Lower leg skin (tissue), 4 donors: ENCODE measurements at regions not wholly inside any gene's neighbourhood (a gene's known extent, or its start where the extent isn't known, plus 50 kb on each side); places are given as distances from the start of the nearest gene placed in this dataset.

Source experiments
- DNase-seq, 2 donors: peaks; one replicate each; pipeline ENCODE4 v3.0.0-alpha.2; 2019; ENCODE audit warnings: low spot score in 2 of 2
- H3K4me3 ChIP-seq: fragments of 200-600 bp; sonication (generic); 2 replicates; pipeline ENCODE4 v1.5.1; 2017; ENCODE audit warnings: mild to moderate bottlenecking, low read depth; ENCODE audit not compliant: poor library complexity, severe bottlenecking
- POLR2A ChIP-seq, 2 donors: fragments of 450-650 bp; IDR thresholded peaks; one replicate each; pipeline ENCODE4 v1.6.1; 2016 to 2017; ENCODE audit warnings: antibody characterized with exemption in 2 of 2, mild to moderate bottlenecking in 1 of 2, moderate library complexity in 1 of 2
- WGBS, 2 donors: methylation state at CpG; one replicate each; pipeline ENCODE4 v1.1.5; 2018; 5-methylcytosine and 5-hydroxymethylcytosine counted together
- intact Hi-C: fragments of 100-400 bp; cut with DNase I; formaldehyde crosslinking; loops from one replicate; pipeline ENCODE4 v1.15.0; 2023; ENCODE audit warnings: low total_unique reads
- TF ChIP-seq, protein P1 (sequence below), 3 donors: fragments of 450-650 bp; IDR thresholded peaks; one replicate each; pipeline ENCODE4 v1.5.1; 2016; ENCODE audit warnings: antibody characterized with exemption in 3 of 3, mild to moderate bottlenecking in 3 of 3, moderate library complexity in 2 of 3

DNA sequence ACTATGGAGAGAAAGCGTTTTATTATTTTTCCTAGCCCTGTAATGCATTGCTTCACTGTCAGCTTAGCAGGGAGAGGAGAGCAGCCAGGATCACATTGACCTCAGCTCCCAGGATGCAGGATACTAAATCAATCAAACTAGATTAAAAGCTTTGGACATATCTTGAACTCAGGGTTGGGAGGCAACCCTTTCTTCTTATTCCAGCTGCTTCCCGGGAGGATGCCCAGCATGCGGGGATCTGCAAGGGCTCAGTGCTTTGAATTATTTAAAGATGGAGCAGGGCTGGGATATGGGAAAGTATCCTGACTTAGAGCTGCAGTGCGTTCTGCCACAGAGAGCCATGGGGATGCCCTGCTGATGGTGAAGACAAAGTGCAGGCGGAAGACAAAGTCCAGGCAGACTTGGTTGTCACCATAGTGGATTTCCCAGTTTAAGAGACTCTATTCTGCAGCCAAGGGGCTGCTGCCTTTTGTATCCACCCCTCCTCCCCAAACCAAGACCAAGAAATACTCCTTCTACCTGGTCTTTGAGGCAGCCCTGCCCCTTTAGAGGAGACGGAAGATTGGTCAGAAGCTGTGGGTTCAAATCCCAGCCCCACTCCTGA is 1035.0 kb downstream of the TBC1D22A start:
- TF ChIP-seq POLR2A (IDR thresholded peaks at IDR 0.05): no peak
- TF ChIP-seq, protein P1, sequence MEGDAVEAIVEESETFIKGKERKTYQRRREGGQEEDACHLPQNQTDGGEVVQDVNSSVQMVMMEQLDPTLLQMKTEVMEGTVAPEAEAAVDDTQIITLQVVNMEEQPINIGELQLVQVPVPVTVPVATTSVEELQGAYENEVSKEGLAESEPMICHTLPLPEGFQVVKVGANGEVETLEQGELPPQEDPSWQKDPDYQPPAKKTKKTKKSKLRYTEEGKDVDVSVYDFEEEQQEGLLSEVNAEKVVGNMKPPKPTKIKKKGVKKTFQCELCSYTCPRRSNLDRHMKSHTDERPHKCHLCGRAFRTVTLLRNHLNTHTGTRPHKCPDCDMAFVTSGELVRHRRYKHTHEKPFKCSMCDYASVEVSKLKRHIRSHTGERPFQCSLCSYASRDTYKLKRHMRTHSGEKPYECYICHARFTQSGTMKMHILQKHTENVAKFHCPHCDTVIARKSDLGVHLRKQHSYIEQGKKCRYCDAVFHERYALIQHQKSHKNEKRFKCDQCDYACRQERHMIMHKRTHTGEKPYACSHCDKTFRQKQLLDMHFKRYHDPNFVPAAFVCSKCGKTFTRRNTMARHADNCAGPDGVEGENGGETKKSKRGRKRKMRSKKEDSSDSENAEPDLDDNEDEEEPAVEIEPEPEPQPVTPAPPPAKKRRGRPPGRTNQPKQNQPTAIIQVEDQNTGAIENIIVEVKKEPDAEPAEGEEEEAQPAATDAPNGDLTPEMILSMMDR (IDR thresholded peaks at IDR 0.05): no peak
- DNase-seq: peak in 1 of 2 donors; percentile 17
- intact Hi-C loops: no loop called here
- H3K4me3 ChIP-seq: no peak overlapping the region
- WGBS, 2 donors: 66 to 85% methylated on average over 6 of the region's 6 CpGs

DNA sequence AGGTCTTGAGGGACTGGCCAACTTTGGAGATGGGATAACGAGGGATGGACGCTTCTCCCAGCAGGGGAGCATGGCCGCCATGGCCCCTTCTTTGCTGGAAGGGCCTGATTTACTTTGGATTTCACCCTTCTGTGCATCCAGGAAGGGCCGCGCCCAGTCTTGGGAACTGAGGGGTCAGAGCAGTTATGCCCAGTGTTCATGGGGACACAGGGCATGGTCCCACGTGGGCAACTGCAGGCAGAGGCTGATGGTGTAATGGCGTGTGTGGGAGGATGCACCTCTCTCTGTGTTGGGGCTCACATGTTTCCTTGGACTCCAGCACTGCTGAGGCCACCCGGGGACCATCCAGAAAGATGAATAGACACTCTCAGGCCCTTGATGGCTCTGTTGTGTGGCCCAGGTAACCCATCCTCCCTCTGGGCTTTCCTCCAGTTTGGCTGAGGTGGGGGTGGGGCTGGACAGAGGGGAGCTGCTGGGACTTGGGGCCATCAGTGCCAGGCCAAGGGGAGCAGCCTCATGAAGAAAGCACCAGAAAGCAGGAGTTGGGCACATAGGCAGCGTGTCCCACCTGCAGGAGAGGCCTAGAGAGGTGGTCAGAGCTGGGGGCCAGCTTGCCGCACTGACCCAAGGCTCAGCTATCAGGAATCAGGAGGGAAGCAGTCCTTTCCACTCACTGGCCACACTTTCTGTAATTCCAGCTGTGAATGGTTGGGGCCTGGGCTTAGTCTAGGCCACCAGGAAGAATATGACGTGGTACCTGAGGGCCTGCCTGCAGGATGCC is 1033.9 kb downstream of the TBC1D22A start:
- intact Hi-C loops: no loop called here
- 93 to 97% methylated on average over 11 of the region's 11 CpGs for WGBS, 2 donors
- H3K4me3 ChIP-seq: no peak overlapping the region
- peak in 1 of 2 donors; percentile 69 for DNase-seq
- TF ChIP-seq POLR2A (IDR thresholded peaks at IDR 0.05): no peak
- TF ChIP-seq, protein P1 (IDR thresholded peaks at IDR 0.05): no peak

DNA sequence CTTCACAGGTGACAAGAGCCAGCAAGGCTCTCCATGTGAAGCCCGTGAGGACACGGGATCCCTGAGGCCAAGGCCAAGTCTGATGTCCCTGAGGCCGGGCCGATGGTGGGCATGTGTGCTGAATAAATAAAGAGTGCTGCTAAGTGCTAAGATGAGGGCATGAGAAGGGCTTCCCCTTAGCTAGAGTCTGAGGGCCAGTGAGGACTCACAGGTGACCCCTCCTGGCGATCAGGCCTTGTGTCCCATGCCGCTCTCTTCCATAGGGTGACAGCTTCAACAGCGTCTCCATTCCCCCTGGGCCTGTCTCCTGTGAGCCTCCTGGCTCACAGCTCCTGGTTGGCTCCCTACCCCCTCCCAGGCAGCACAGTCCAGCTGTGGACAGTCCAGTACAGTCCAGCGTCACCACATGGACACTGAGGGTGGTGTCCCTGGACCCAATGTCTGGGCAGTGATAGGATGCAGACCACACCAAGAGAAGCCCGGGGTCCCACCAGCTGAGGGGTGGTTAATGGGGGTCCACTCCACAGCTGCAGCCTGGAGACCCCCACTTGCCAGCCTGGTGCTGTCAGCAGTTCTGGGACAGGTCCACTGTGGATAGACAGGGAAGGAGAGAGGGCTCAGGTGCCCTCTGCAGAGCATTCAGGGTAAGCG is 1033.2 kb downstream of the TBC1D22A start:
- no peak overlapping the region for H3K4me3 ChIP-seq
- WGBS, 2 donors: 94 to 98% methylated on average over 8 to 9 of the region's 10 CpGs
- peak in 1 of 2 donors; percentile 43 for DNase-seq
- TF ChIP-seq, protein P1 (IDR thresholded peaks at IDR 0.05): no peak
- TF ChIP-seq POLR2A (IDR thresholded peaks at IDR 0.05): no peak
- intact Hi-C loops: no loop called here

DNA sequence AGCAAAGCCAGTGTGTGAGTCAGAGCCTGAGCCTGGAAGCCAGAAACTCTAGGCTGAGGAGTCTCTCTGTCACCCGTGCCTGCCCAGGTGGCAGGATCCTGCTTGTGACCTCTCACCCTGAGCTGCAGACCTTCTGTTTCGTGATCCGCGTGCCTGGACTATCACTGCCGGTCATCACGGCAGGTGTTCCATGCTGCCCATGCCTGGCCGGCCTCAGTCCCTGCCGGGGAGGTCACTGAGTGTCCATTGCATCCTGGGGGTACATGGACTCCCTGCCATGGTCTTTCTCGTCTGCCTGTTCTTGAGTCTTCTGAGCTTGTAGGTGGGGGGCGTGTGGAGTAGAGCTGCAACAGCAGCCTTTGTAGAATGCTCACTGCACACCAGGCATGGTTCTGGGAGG is 1032.4 kb downstream of the TBC1D22A start:
- intact Hi-C loops: no loop called here
- peak; percentile 11 to 37 for DNase-seq
- WGBS, 2 donors: 81% methylated on average over 9 to 10 of the region's 10 CpGs
- no peak overlapping the region for H3K4me3 ChIP-seq
- TF ChIP-seq, protein P1 (IDR thresholded peaks at IDR 0.05): no peak
- TF ChIP-seq POLR2A (IDR thresholded peaks at IDR 0.05): no peak

DNA sequence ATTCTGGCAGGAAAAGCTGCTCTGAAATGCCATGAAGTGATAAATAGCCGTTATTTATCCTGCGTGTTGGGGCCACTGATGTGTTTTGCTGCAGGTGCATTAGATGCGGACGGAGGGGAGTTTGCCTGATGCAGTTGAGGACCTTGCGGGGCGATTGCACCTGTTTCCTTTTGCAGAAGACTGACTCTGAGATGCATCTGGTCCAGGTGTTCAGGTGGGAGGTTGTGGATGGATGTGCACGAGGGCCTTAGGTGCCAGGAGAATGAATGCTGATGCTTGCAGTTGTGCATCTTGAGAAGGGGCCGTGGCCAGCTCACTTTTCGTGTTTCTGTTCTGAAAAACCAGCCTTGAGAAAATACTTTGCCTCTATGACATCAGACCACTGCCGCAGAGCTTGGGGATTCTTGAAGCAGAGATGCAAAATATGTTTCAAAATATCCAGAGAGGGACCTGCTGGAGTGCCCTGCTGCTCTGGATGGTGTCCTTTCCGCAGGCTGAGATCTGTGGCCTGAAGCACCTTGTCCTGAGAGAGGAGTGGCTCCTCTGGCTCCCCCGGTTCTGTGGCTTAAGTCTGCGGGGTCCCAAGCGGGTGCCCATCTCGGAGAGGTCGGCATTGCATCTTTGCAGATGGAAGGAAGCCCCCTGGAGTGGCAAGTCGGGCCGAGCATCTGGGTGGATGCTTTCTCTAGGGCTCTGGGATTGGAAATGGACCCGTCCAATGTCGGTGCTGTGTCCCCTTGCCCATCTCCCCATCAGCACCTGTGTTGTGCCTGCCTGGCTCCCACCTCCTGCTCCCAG is 1031.1 kb downstream of the TBC1D22A start:
- no peak overlapping the region for H3K4me3 ChIP-seq
- TF ChIP-seq, protein P1 (IDR thresholded peaks at IDR 0.05): no peak
- no peak for TF ChIP-seq POLR2A (IDR thresholded peaks at IDR 0.05)
- intact Hi-C loops: no loop called here
- 90 to 91% methylated on average over 20 of the region's 20 CpGs for WGBS, 2 donors
- peak; percentile 8 to 69 for DNase-seq
